ENCODE measurements at regions not wholly inside any gene's neighbourhood (a gene's known extent, or its start where the extent isn't known, plus 50 kb on each side); places are given as distances from the start of the nearest gene placed in this dataset.
A peak's percentile ranks its signal among the peaks of the same experiment; 100 is the strongest.
"Not testable (repeated sequence)": the region's sequence is repeated elsewhere in the genome, so short reads cannot be mapped to it uniquely, and the experiment has no call there.

GRCh38 chr4:62449538-62449937, 1249.4 kb downstream of the ADGRL3 start:
- Mint-ChIP-seq H3K27me3 (ENCODE audit: insufficient read depth, unreplicated experiment) (no peaks in the 10 kb centered on the region), H3K4me3 (ENCODE audit: unreplicated experiment) (no peak overlapping the region)

GRCh38 chr4:62448911-62449310, 1248.8 kb downstream of the ADGRL3 start:
- intact Hi-C loops (cut with micrococcal nuclease) = no loop called here
- CTCF ChIA-PET = no interaction called here

More at GRCh38 chr4:62449538-62449937, 1249.4 kb downstream of the ADGRL3 start:
- ChIA-PET POLR2A (no interaction called here), CTCF (no interaction called here)
- H3K4me1 Mint-ChIP-seq (ENCODE audit: insufficient read depth, unreplicated experiment) = no peaks in the 10 kb centered on the region
- H3K9me3 Mint-ChIP-seq (ENCODE audit: unreplicated experiment) = no peaks in the 10 kb centered on the region
- no peak for DNase-seq (ENCODE audit: unreplicated experiment)
- BruUV-seq (replicated peaks) = no TSS peak
- TF ChIP-seq, protein P1, sequence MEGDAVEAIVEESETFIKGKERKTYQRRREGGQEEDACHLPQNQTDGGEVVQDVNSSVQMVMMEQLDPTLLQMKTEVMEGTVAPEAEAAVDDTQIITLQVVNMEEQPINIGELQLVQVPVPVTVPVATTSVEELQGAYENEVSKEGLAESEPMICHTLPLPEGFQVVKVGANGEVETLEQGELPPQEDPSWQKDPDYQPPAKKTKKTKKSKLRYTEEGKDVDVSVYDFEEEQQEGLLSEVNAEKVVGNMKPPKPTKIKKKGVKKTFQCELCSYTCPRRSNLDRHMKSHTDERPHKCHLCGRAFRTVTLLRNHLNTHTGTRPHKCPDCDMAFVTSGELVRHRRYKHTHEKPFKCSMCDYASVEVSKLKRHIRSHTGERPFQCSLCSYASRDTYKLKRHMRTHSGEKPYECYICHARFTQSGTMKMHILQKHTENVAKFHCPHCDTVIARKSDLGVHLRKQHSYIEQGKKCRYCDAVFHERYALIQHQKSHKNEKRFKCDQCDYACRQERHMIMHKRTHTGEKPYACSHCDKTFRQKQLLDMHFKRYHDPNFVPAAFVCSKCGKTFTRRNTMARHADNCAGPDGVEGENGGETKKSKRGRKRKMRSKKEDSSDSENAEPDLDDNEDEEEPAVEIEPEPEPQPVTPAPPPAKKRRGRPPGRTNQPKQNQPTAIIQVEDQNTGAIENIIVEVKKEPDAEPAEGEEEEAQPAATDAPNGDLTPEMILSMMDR (IDR thresholded peaks at IDR 0.05; ENCODE audit: unreplicated experiment) = no peak
- intact Hi-C loops (cut with micrococcal nuclease) = no loop called here
- H3K27ac Mint-ChIP-seq (ENCODE audit: low read depth, unreplicated experiment) = no peak overlapping the region
- no peaks in the 10 kb centered on the region for H3K36me3 Mint-ChIP-seq (ENCODE audit: insufficient read depth, unreplicated experiment)

DNA sequence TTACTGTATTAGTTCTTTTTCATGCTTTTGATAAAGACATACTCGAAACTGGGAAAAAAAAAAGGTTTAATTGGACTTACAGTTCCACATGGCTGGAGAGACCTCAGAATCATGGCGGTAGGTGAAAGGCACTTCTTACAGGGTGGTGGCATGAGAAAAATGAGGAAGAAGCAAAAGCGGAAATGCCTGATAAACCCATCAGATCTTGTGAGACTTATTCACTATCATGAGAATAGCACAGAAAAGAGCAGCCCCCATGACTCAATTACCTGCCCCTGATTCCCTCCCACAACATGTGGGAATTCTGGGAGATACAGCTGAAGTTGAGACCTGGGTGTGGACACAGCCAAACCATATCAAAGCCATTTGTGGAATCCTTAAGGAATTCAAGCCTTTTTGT, 1238.9 kb downstream of the ADGRL3 start:
- H3K27ac Mint-ChIP-seq (ENCODE audit: low read depth, unreplicated experiment) = no peak overlapping the region
- ChIA-PET POLR2A (no interaction called here), CTCF (no interaction called here)
- peaks cover 7% of the 10 kb centered on the region for H3K36me3 Mint-ChIP-seq (ENCODE audit: insufficient read depth, unreplicated experiment)
- TF ChIP-seq, protein P1 (IDR thresholded peaks at IDR 0.05; ENCODE audit: unreplicated experiment) = no peak
- intact Hi-C loops (cut with micrococcal nuclease) = no loop called here
- DNase-seq (ENCODE audit: unreplicated experiment) = no peak
- no peak overlapping the region for H3K4me3 Mint-ChIP-seq (ENCODE audit: unreplicated experiment)
- no peaks in the 10 kb centered on the region for H3K27me3 Mint-ChIP-seq (ENCODE audit: insufficient read depth, unreplicated experiment)
- peaks cover 45% of the 10 kb centered on the region for H3K9me3 Mint-ChIP-seq (ENCODE audit: unreplicated experiment)
- no TSS peak for BruUV-seq (replicated peaks)
- no peaks in the 10 kb centered on the region for H3K4me1 Mint-ChIP-seq (ENCODE audit: insufficient read depth, unreplicated experiment)

More at GRCh38 chr4:62448911-62449310, 1248.8 kb downstream of the ADGRL3 start:
- Mint-ChIP-seq H3K9me3 (ENCODE audit: unreplicated experiment) (no peaks in the 10 kb centered on the region), H3K36me3 (ENCODE audit: insufficient read depth, unreplicated experiment) (no peaks in the 10 kb centered on the region), H3K4me3 (ENCODE audit: unreplicated experiment) (no peak overlapping the region), H3K27ac (ENCODE audit: low read depth, unreplicated experiment) (no peak overlapping the region), H3K27me3 (ENCODE audit: insufficient read depth, unreplicated experiment) (no peaks in the 10 kb centered on the region), H3K4me1 (ENCODE audit: insufficient read depth, unreplicated experiment) (no peaks in the 10 kb centered on the region)
- DNase-seq (ENCODE audit: unreplicated experiment) = no peak
- TF ChIP-seq, protein P1 (IDR thresholded peaks at IDR 0.05; ENCODE audit: unreplicated experiment) = no peak
- POLR2A ChIA-PET = no interaction called here
- BruUV-seq (replicated peaks) = no TSS peak

- ChIA-PET CTCF (no interaction called here), POLR2A (no interaction called here)
- intact Hi-C loops (cut with micrococcal nuclease) = no loop called here
- Mint-ChIP-seq H3K9me3 (ENCODE audit: unreplicated experiment) (peaks cover 26% of the 10 kb centered on the region), H3K4me1 (ENCODE audit: insufficient read depth, unreplicated experiment) (no peaks in the 10 kb centered on the region), H3K27ac (ENCODE audit: low read depth, unreplicated experiment) (no peak overlapping the region), H3K4me3 (ENCODE audit: unreplicated experiment) (no peak overlapping the region), H3K27me3 (ENCODE audit: insufficient read depth, unreplicated experiment) (no peaks in the 10 kb centered on the region), H3K36me3 (ENCODE audit: insufficient read depth, unreplicated experiment) (peaks cover 7% of the 10 kb centered on the region)
- DNase-seq (ENCODE audit: unreplicated experiment) = no peak
- TF ChIP-seq, protein P1 (IDR thresholded peaks at IDR 0.05; ENCODE audit: unreplicated experiment) = no peak
- BruUV-seq (replicated peaks) = no TSS peak
Measured at GRCh38 chr4:62434921-62435320, 1234.8 kb downstream of the ADGRL3 start.

GRCh38 chr4:62431513-62432231, 1231.5 kb downstream of the ADGRL3 start:
- H3K4me1 Mint-ChIP-seq (ENCODE audit: insufficient read depth, unreplicated experiment); POLR2A ChIA-PET; H3K27me3 Mint-ChIP-seq (ENCODE audit: insufficient read depth, unreplicated experiment); BruUV-seq (replicated peaks); CTCF ChIA-PET; H3K4me3 Mint-ChIP-seq (ENCODE audit: unreplicated experiment); intact Hi-C loops (cut with micrococcal nuclease); H3K36me3 Mint-ChIP-seq (ENCODE audit: insufficient read depth, unreplicated experiment): not testable (repeated sequence)
- Mint-ChIP-seq H3K27ac (ENCODE audit: low read depth, unreplicated experiment) (peak overlapping the region; percentile 91), H3K9me3 (ENCODE audit: unreplicated experiment) (peaks cover 16% of the 10 kb centered on the region)
- DNase-seq (ENCODE audit: unreplicated experiment) = peak; percentile 24

Data from MCF 10A (cell line).